CD4-positive, alpha-beta T cell treated with Interleukin-2 at 100 ng/mL for 4 hours (primary cell): ENCODE measurements at regions not wholly inside any gene's neighbourhood (a gene's known extent, or its start where the extent isn't known, plus 50 kb on each side); places are given as distances from the start of the nearest gene placed in this dataset.
"Not testable (repeated sequence)": the region's sequence is repeated elsewhere in the genome, so short reads cannot be mapped to it uniquely, and the experiment has no call there.

Source experiments
- DNase-seq: peaks from one replicate; pipeline ENCODE4 v3.0.0-alpha.2; 2020; ENCODE audit warnings: low spot score

DNA sequence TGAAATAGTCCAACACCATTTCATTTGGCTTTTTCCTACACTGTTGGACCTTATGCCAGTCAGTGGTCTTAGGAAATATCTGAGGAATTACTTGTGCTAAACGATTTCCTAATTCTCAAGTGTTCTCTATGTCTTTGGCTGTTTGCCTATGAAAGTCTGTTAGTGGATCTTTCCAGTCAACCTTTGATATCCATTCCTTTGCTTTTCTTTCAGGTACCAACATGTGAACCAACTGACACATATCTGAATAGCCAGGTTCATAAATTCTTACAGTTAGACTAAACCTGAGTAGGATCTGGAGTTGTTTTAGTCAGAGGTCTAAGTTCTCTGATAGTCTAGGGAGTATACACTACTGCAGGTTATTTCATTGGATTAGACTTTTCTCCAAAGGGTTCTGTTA is 343.5 kb upstream of the LRRC3B start:
- no peak for DNase-seq

DNA sequence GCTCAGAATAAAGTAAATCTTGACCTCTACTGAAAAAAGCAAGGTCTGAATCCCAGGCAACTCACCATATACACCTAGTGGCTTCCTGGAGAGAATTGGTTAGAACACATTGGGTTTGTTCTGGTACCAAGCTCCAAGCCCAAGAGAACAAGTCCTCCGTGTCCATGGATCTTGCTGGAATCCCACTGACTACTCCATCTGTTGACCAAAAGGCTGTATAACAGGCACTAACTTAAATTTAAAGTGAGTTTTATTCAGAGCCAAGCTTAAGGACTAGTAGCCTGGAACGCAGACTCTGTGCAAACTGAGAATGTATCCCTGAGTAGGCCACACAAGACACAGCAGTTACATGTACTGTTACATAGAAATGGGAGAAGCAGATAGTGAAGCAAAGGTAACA is 342.1 kb upstream of the LRRC3B start:
- DNase-seq, result no peak

DNA sequence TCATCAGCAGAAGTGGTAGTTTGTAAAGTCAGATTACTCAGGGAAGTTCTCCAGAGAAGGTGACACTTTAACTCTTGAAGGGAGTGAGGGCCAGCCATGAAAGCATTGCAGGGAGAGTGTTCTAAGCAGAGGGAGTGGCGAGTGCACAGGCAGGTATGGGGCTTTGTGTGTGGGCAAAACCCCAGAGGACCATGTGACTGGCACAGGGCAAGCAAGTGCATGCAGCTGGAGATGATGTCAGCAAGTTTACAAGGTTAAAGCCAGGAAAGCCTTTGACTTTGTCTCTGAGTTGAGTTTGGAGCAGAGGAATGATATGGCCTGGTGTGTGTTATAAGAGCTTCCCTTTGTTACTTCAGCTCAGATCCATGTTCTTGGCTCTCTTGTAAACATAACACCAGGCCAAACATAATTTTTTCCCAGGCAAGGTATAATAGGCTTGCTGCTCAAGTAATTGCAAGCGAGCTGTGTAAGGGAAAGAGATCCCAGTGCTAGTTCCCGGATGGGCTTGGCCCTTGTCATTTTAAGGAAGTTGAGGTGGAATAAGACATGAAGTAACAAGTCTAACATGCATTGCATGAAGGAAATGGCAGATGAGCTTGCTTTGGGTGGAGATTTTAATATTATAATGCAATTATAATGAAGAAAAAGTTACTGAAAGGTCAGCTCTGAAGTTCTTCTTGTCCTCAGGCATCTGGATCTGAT is 341.1 kb upstream of the LRRC3B start:
- DNase-seq, result no peak

DNA sequence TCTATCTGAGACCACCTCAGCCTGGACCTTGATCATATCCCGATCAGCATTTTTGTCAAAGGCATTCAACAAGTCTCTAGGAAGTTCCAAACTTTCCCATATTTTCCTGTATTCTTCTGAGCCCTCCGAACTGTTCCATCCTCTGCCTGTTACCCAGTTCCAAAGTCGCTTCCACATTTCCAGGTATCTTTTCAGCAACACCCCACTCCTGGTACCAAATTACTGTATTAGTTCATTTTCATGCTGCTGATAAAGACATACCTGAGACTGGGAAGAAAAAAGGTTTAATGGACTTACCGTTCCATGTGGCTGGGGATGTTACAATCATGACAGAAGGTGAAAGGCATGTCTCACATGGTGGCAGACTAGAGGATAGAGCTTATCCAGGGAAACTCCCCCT is 338.1 kb upstream of the LRRC3B start:
- not testable (repeated sequence) for DNase-seq

DNA sequence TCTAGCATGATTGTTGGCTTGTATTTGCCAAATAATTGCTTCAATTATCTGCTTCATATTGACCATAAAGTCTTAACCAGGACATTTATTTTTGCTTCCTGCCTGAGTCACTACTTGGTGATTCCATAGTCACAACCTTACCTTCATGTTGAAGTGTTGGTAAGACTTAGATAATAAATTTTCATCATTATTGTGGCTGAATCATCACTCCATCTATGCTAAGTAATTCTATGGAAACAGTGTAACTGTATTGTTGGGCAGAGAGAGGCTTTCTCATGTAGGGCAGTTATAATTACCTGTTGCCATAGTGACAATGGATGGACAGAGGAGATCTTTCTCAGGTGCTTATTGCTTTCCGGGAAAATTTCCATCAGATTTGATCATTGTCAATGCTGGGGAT is 330.7 kb upstream of the LRRC3B start:
- DNase-seq, result no peak

DNA sequence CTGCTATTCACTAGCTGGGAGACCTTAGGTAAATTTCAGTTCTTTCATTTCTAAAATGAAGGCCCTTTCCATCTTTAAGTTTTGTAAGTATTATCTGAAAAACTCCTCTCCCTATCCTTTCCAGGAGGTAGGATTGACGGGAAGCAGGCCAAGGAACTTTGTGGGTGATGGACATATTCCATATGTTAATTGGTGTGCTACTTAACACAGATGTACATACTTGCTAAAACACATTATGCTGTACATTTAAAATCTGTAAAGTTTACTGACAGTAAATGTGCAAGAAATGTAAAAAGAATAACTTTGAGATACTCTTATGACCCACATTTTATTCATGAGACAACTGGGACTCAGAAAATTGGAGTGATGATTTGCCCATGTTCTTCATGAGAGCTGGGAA is 329.8 kb upstream of the LRRC3B start:
- no peak for DNase-seq

DNA sequence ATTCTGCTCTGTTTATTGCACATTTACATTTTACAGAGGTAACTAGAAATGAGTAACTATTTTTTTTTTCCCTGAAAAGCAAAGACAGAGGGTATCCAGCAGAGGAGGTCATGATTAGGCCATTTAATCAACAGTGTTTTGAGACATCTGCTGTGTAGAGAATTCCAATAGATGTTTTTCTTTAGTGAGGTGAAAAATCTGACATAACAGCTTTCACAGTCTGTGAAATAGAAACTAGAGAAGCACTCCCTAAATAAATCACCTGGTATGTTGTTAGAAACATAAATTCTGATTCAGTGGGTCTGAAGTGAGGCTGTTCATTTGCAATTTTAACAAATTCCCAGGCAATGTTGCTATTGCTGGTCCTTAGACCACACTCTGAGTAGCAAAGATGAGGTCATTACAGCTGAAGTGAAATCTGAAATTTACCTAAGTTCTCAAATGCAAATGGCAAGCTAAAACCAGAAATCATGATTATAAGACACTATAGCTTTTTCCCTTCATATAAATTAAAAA is 329.2 kb upstream of the LRRC3B start:
- no peak for DNase-seq

DNA sequence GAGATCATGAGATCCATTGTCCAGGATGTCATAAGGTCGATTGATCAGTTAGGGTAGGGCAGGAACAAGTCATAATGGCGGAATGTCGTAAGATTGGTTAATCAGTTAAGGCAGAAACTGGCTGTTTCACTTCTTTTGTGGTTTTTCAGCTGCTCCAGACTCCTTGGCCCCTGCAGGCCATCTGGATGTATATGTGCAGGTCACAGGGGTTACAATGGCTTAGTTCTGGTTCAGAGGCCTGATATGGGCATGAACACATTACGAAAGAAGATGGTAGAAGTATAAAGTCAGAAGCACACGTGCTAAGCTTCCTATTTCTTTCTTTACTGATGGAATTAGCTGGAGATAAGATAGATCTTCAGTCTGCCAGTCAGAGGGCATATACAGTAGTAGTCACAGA is 315.4 kb upstream of the LRRC3B start:
- no peak for DNase-seq

DNA sequence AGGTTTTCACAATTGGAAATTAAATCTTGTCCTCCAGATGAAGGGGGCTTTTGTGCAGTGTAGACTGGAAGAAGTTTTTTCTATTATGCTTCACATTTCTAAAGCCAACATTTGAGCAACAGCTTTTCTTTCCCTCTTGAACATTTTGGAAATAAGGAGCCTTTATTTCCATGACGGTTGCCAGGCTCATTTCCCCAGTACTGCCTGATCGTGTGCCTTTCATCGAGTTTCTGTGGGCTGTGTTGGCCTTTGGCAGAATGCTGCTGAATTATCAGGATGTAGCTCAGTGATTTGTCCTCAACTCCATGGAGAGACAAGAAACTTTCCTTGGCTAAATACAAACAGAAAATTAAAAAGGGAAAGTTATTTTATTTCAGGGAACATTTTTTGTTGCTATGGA is 314.8 kb upstream of the LRRC3B start:
- no peak for DNase-seq

DNA sequence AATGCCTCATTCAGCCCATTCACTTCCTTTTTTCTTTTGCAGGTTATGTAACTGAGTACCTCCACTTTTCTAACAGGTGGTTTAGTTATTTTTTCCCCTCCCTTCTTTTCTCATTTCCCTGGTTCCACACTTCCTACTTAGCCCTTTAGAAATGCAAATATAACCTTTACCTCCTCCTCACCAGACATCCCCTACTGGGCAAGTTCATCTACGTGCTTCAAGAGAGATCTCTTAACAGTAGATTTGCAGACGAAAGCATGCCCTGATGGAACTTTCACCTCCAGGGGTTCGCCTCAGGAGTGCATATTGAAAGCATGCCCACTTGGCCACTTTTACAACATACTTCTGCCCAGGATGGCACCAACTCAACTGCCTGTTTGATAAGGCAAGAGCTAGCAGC is 314.1 kb upstream of the LRRC3B start:
- DNase-seq, result no peak

DNA sequence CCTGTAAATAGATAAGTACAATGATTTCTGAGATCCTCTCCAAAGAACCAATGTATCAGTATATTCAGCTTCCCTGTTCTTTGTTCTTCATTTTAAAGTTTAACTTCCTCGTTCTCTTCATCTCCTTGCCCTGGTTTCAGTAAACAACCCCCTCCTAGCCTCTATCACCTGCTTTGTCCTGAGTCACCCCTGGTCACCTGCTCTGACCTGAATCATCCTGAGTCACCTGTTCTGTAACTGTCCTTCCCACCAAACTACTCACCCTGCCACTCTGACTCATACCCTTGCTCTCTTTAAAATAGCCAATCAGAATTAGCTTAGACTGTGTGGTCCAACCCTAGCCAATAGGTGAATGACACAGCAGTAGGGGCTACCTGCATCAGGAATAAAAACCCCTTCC is 313.0 kb upstream of the LRRC3B start:
- DNase-seq, result not testable (repeated sequence)

DNA sequence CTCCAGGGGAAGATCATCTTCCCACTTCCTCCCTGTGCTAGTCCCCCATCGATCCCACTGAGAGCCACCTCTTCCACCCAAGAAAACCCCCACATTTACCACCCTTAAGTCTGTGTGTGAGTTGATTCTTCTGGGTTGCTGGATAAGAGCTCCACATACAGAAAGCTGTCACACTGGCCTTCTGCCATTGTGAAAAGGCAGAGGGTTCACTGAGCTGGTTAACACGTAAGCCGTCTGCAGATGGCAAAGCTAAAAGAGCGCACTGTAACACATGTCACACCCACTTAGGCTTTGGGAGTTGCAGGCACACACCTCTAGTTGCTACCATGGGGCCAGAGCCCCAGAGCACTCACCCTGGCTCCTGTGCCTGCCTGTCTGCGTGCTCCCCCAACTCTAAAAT is 309.8 kb upstream of the LRRC3B start:
- no peak for DNase-seq

DNA sequence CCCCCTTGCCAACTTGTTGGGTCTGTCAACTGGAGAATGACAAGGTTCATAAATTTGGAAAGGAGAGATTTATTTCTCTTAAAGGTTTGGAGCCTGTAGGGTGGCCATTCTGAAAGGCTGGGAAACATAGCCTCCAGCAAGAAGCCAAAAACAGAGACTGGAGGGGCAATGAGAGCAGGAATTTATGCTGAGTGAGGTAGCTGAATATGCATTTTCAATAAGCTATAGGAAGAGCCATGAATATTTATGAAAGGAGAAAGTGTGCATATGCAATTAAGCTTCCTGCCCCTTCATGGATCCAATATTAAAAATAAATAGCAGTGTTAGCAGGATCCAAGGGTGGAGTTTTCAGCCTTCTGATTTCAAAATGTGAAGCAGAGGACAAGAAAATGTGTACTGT is 306.1 kb upstream of the LRRC3B start:
- DNase-seq, result no peak

DNA sequence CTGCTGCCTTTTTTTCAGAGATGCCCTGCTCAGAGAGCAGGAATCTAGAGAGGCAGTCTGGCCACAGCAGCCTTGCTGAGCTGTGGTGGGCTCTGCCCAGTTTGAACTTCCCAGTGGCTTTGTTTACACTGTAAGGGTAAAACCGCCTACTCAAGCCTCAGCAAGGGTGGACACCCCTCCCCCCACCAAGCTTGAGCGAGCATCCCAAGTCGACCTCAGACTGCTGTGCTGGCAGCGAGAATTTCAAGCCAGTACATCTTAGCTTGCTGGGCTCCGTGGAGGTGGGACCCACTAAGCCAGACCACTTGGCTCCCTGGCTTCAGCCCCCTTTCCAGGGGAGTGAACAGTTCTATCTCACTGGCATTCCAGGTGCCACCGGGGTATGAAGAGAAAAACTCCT is 298.8 kb upstream of the LRRC3B start:
- DNase-seq, result not testable (repeated sequence)

DNA sequence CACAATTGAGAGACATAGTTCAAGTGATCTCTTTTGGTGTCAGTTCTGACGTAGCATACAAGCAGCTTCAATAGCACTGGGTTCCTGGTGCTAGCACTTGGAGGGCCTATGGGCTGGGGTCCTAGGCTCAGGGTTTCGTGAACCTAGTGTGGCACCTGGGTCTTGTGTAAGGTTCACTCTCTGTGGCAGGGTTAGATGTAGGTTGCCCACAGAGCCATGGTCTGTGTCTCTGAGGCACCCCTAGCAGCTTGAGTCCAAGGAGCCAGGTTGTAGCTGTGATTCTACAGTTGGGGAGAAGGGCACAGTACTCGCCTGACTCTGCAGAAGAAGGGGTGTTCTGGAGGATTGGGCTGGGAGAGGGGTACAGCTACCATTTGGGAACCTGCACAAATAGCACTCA is 282.6 kb upstream of the LRRC3B start:
- DNase-seq, result no peak

DNA sequence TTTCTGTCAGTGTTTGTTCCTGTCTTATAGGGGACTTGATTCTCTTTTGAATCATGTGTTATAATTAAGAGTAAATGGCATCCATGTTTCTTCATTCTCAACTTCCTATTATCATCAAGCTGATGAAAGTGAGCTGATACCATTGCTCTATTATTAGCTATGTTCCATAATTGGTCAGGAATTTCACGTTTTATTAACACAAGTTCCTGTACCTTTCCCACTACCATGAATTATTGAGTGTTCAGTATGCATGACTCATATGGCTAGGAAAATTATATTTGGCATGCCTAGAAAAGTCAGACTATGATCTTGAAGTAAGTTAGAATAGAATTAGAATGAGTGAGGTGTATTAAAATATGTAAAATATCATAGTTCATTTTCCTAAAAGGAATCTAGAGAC is 278.9 kb upstream of the LRRC3B start:
- DNase-seq, result no peak

DNA sequence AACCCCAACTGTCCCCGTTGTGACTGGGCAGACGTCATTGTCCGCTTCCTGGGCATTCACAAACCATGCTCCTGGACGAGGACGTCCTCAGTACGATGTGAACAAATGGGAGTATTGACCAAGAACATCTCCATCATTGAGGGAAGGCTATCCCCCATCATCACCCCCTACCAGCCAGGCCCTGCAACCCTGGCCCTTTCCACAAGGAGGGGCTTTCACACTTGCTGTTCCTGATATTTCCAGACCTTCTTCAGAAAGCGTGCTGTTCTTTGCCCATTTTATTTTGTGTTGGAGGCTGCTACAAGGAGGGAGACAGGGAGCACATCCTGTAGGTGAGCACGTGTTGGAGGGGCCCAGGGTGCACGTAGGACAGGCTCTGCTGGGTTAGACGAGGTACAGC is 277.0 kb upstream of the LRRC3B start:
- DNase-seq, result no peak

DNA sequence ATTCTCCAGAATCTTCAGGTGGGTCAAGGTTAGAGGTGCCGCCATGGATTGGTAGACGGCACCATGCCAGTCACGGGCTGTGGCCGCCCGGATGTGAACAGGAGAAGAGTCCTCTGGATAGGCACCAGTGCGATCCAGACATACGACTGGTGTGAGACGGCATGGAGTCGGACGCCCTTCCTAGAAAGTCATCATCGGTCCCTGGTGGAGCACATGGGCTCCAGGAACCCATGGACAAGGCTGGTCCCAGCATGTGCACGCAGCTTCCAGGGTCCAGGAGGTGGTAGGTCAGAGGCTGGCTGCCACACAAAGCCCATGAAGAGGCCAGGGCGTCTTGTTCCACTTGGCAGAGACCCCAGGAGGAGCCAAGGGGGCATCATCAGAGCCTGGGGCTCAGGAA is 276.1 kb upstream of the LRRC3B start:
- no peak for DNase-seq

DNA sequence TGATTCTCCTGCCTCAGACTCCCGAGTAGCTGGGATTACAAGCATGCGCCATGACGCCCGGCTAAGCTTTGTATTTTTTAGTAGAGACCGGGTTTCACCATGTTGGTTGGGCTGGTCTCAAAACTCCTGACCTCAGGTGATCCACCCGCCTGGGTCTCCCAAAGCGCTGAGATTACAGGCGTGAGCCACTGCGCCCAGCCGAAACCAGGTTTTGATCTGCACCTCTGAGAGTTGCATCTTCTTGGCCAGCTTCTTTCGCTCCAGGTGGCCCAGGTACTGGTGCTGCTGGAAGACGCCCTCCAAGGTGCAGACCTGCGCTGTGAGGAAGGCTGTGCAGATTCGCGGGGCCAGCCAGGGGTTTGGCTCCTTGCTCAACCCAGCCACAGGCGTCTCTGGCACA is 275.4 kb upstream of the LRRC3B start:
- DNase-seq, result no peak

DNA sequence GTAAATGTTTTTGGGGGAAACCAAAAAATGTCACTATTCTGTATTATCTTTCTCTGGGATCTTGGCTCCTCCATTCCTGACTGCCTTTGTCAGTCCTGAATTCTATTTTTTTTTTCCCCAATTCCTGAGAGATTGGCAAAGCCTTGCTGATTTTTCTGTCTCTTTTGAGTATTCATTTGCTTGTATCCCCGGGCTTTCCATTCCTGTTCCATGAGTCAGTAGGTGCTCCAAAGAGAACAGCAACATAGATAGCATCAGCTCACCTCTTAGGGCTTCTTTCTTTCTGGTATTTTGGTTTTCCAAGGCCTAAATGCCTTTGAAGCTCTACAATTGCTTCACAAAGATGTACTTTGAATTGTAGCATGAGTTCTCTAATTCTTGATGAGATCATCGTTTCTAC is 271.7 kb upstream of the LRRC3B start:
- no peak for DNase-seq

DNA sequence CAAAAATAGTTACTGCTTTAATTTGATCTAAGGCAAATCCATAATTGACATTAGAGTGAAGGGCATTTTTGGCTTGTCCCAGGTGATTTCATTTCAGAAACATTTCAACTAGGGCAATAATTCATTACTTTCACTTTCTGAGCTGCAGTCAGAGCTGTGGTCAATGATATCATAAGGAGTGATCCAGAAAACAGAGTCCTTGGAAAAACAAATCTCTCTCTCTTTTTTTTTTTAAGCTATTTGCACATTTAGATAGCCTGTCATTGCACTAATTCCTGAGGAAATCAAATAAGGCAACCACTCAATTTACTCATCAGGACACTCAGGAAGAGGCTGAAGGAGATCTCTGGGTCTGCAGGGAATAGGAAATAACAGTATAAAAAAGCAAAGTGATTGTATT is 269.5 kb upstream of the LRRC3B start:
- DNase-seq, result no peak

DNA sequence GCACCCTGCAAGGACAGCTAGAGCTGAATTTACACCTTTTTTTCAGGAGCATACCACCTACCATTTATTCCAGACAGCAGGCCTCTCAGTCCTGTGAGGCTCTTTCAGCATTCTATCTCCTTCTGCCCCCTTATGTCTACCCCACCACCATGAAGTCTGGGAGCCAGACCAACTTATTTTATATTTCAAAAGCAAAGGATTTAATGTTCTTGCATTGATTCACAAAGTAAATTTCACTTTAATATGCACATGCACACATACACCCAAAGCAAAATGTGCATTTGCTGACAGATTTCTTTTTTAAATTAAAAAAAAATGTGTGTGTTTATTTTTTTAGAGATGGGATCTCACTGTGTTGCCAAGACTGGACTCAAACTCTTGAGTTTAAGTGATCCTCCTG is 264.2 kb upstream of the LRRC3B start:
- no peak for DNase-seq

DNA sequence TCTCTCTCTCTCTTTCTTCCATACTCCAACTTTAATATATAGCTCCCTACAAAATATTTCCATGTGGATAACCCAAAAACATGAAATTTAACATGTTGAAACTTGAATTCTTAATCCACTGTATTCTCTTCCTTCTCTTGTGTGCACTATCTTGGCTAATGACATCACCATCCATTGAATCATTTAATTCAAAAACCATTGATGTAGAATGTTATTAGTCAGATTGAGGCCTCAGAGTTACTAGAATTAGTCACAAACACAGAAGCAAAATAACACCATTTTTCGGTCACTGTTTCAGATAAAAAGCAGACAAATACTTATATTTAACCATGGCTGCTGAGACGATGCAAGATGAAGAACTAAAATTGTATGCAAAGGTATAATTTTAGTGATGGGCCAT is 256.9 kb upstream of the LRRC3B start:
- no peak for DNase-seq

DNA sequence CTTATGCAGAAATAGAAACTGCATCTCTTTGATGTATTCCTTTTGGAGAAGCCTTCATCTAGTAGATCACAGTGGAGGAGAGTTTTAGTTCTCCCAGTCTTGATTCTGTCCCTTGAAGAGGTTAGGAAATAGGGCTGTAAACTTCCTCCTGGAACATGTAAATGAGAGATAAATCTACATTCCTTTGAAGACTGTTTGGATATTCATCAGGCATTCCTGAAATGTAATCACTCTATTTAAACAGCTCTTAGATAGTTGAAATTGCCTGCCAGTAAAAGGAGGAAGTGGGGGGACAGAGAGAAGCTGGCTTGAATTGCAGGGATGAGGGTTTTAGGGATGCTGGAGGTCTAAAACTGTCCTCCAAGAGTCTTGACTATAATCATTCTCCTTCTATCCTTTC is 254.3 kb upstream of the LRRC3B start:
- DNase-seq, result no peak

DNA sequence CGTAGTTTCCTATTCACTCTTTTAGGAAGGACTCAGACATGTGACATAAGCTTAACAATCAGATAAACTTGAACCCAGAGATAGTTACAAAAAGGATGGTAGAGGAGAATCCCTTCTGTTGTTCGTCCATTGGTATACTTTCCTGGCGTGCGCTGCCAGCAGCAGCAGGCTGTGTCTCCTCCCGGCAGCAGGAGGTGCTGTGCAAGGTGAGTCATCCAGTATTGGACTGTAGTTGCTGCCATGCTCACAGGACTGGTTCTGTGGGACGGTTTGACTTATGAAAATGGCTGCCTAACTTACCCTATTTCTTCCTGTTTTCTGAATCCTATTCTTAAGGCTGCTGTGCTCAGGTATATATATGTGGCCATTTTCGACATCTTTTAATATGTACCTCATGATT is 253.4 kb upstream of the LRRC3B start:
- no peak for DNase-seq
